Esophagus squamous epithelium (tissue), 4 donors: ENCODE measurements at regions not wholly inside any gene's neighbourhood (a gene's known extent, or its start where the extent isn't known, plus 50 kb on each side); places are given as distances from the start of the nearest gene placed in this dataset.

ENCODE experiments used
- CTCF ChIP-seq, 6 experiments: fragments of 450-650 bp in 4 of 6; fragments of 200-600 bp in 2 of 6; sonication (generic) in 2 of 6; IDR thresholded peaks; one replicate each; pipeline ENCODE4 v1.5.1; 2016 to 2019; ENCODE audit warnings: antibody characterized with exemption in 6 of 6, mild to moderate bottlenecking in 4 of 6, moderate library complexity in 4 of 6
- POLR2A ChIP-seq, 4 donors: fragments of 450-650 bp; IDR thresholded peaks; one replicate each; pipeline ENCODE4 v1.6.1; 2017; ENCODE audit warnings: antibody characterized with exemption in 4 of 4, mild to moderate bottlenecking in 4 of 4, moderate library complexity in 3 of 4

- TF ChIP-seq CTCF (IDR thresholded peaks at IDR 0.05) (no peak), POLR2A (IDR thresholded peaks at IDR 0.05) (no peak)
Measured at GRCh38 chr18:73688161-73688560, 459.5 kb downstream of the FBXO15 start.
